WTC11 (cell line): ENCODE measurements at regions not wholly inside any gene's neighbourhood (a gene's known extent, or its start where the extent isn't known, plus 50 kb on each side); places are given as distances from the start of the nearest gene placed in this dataset.

ENCODE experiments used
- ATAC-seq: fragments of 200-7000 bp; cut with Tn5 transposase; 2 replicates; pipeline ENCODE4 v1.10.0; 2021; ENCODE audit warnings: mild to moderate bottlenecking, moderate library complexity
- CTCF ChIA-PET: fragments of 300-600 bp; sonication (Branson Sonifier 250); formaldehyde crosslinking; loops from one replicate; lab custom pipeline; 2021; ENCODE audit warnings: antibody characterized with exemption; lab: Charles Lee
- POLR2A ChIA-PET: fragments of 350-600 bp; sonication (Branson Sonifier 250); formaldehyde crosslinking; loops from one replicate; lab custom pipeline; 2021; ENCODE audit warnings: antibody characterized with exemption; lab: Charles Lee
- DNase-seq: peaks from one replicate; pipeline ENCODE4 v3.0.0; 2021; ENCODE audit warnings: low spot score
- H3K27ac Mint-ChIP-seq: 2 replicates; pipeline ENCODE4 v1.8.0; 2021; ENCODE audit warnings: mixed read lengths
- H3K27me3 Mint-ChIP-seq: 2 replicates; pipeline ENCODE4 v1.8.0; 2021; ENCODE audit warnings: low read depth, mild to moderate bottlenecking, moderate library complexity, mixed read lengths
- H3K36me3 Mint-ChIP-seq: 2 replicates; pipeline ENCODE4 v1.8.0; 2021; ENCODE audit warnings: mixed read lengths
- H3K4me1 Mint-ChIP-seq: 2 replicates; pipeline ENCODE4 v1.8.0; 2022; ENCODE audit warnings: mixed read lengths
- H3K4me3 Mint-ChIP-seq: 2 replicates; pipeline ENCODE4 v1.8.0; 2021; ENCODE audit warnings: mild to moderate bottlenecking, moderate library complexity, mixed read lengths
- H3K9me3 Mint-ChIP-seq: 2 replicates; pipeline ENCODE4 v1.8.0; 2021; ENCODE audit warnings: mixed read lengths
- FOXK1 ChIP-seq: sonication (generic); formaldehyde crosslinking; IDR thresholded peaks from 2 replicates; pipeline ENCODE4 v1.8.0; 2022; ENCODE audit warnings: mild to moderate bottlenecking, moderate library complexity, missing genetic modification reagents
- GTF2I ChIP-seq: fragments of 250-450 bp; sonication (Bioruptor Pico); conservative IDR thresholded peaks from 2 replicates; pipeline ENCODE4 v1.4.0; 2021; ENCODE audit warnings: mild to moderate bottlenecking
- NFATC4 ChIP-seq: fragments of 250-450 bp; sonication (Bioruptor Pico); IDR thresholded peaks from 2 replicates; pipeline ENCODE4 v1.9.0; 2021; ENCODE audit warnings: mild to moderate bottlenecking
- NFE2L1 ChIP-seq: sonication (generic); formaldehyde crosslinking; IDR thresholded peaks from 2 replicates; pipeline ENCODE4 v1.8.1; 2023; ENCODE audit warnings: missing genetic modification reagents
- NR2C2 ChIP-seq: sonication (generic); formaldehyde crosslinking; IDR thresholded peaks from 2 replicates; pipeline ENCODE4 v1.8.0; 2022; ENCODE audit warnings: mild to moderate bottlenecking, missing genetic modification reagents
- RELA ChIP-seq: sonication (generic); formaldehyde crosslinking; IDR thresholded peaks from 2 replicates; pipeline ENCODE4 v1.8.1; 2022; ENCODE audit warnings: missing genetic modification reagents, mild to moderate bottlenecking, borderline replicate concordance
- RORB ChIP-seq: fragments of 250-450 bp; sonication (Bioruptor Pico); IDR thresholded peaks from 2 replicates; pipeline ENCODE4 v1.9.0; 2021; ENCODE audit warnings: mild to moderate bottlenecking
- SOX15 ChIP-seq: fragments of 250-450 bp; sonication (Bioruptor Pico); IDR thresholded peaks from 2 replicates; pipeline ENCODE4 v1.9.0; 2021; ENCODE audit warnings: mild to moderate bottlenecking
- TCF7 ChIP-seq: sonication (generic); formaldehyde crosslinking; IDR thresholded peaks from 2 replicates; pipeline ENCODE4 v1.8.0; 2022; ENCODE audit warnings: mild to moderate bottlenecking, low read depth, missing genetic modification reagents, moderate library complexity
- TP53 ChIP-seq: sonication (generic); formaldehyde crosslinking; IDR thresholded peaks from 2 replicates; pipeline ENCODE4 v1.8.1; 2023; ENCODE audit warnings: mild to moderate bottlenecking, missing genetic modification reagents
- ZNF232 ChIP-seq: sonication (generic); formaldehyde crosslinking; IDR thresholded peaks from 2 replicates; pipeline ENCODE4 v1.8.0; 2022; ENCODE audit warnings: mild to moderate bottlenecking, missing genetic modification reagents
- ZNF263 ChIP-seq: sonication (generic); formaldehyde crosslinking; IDR thresholded peaks from 2 replicates; pipeline ENCODE4 v1.8.1; 2022; ENCODE audit warnings: low read depth, mild to moderate bottlenecking, moderate library complexity, missing genetic modification reagents
- ZNF317 ChIP-seq: sonication (generic); formaldehyde crosslinking; IDR thresholded peaks from 2 replicates; pipeline ENCODE4 v1.8.1; 2023; ENCODE audit warnings: low read depth, mild to moderate bottlenecking, moderate library complexity, missing genetic modification reagents, borderline replicate concordance
- ZNF423 ChIP-seq: fragments of 250-450 bp; sonication (Bioruptor Pico); IDR thresholded peaks from 2 replicates; pipeline ENCODE4 v2.1.2; 2022; ENCODE audit warnings: mild to moderate bottlenecking, moderate library complexity
- TF ChIP-seq, protein P1 (sequence below): sonication (generic); formaldehyde crosslinking; conservative IDR thresholded peaks from 2 replicates; pipeline ENCODE4 v1.8.1; 2023; ENCODE audit warnings: mild to moderate bottlenecking, low read depth, missing genetic modification reagents, moderate library complexity
- TF ChIP-seq, protein P2 (sequence below): sonication (generic); formaldehyde crosslinking; IDR thresholded peaks from 2 replicates; pipeline ENCODE4 v1.8.0; 2023; ENCODE audit warnings: mild to moderate bottlenecking, missing genetic modification reagents

DNA sequence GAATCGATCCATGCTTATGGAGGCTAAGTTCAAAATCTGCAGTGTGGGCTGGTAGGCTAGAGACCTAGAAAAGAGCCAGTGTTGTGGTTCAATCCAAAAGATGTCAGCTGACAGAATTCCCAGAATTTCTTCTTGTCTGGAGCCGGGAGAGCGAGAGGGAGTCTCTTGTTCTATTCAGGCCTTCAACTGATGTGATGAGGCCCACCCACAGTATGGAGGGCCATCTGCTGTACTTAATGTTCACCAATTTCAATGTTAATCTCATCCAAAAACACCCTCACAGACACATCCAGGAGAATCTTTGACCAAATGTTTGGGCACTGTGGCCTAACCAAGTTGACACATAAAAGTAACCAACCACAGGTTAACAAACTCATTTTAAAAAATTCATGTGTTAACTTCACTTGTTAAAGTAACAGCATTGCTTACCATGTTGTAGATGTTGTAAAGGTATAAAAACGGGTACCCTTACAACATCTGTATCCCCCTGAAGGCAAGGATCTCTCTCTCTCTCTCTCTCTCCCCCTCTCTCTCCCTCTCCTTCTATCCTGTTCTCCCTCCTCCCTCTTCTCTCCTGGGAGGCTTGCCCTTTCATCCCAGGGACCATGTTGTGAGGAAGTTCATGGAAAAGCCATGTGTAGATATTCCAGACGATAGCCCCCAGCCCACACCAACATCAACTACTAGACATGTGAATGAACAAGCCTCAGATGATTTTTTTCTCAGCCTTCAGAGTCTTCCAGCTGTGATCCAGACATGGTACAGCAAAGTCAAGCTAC is 66.4 kb upstream of the CHD2 start:
- H3K27me3 Mint-ChIP-seq: no peaks in the 10 kb centered on the region
- H3K4me3 Mint-ChIP-seq: no peak overlapping the region
- TF ChIP-seq ZNF232 (no peak), SOX15 (CRISPR knock-in tag) (no peak), RORB (CRISPR knock-in tag) (no peak), GTF2I (CRISPR knock-in tag) (0 out of 2 replicates have a peak, but pooled peaks have one; percentile 43)
- TF ChIP-seq, protein P1, sequence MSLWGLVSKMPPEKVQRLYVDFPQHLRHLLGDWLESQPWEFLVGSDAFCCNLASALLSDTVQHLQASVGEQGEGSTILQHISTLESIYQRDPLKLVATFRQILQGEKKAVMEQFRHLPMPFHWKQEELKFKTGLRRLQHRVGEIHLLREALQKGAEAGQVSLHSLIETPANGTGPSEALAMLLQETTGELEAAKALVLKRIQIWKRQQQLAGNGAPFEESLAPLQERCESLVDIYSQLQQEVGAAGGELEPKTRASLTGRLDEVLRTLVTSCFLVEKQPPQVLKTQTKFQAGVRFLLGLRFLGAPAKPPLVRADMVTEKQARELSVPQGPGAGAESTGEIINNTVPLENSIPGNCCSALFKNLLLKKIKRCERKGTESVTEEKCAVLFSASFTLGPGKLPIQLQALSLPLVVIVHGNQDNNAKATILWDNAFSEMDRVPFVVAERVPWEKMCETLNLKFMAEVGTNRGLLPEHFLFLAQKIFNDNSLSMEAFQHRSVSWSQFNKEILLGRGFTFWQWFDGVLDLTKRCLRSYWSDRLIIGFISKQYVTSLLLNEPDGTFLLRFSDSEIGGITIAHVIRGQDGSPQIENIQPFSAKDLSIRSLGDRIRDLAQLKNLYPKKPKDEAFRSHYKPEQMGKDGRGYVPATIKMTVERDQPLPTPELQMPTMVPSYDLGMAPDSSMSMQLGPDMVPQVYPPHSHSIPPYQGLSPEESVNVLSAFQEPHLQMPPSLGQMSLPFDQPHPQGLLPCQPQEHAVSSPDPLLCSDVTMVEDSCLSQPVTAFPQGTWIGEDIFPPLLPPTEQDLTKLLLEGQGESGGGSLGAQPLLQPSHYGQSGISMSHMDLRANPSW (CRISPR knock-in tag): no peak
- H3K9me3 Mint-ChIP-seq: no peaks in the 10 kb centered on the region
- peaks cover 53% of the 10 kb centered on the region for H3K4me1 Mint-ChIP-seq
- no peak for DNase-seq
- H3K27ac Mint-ChIP-seq: peak overlapping the region; percentile 99
- ChIA-PET POLR2A (interaction anchor here (5.5 kb wide), 1 partner anchor 48 kb away, joined by 89 read pairs; no protein-coding TSS in a partner anchor), CTCF (no interaction called here)
- no peak for ATAC-seq
- H3K36me3 Mint-ChIP-seq: no peaks in the 10 kb centered on the region

DNA sequence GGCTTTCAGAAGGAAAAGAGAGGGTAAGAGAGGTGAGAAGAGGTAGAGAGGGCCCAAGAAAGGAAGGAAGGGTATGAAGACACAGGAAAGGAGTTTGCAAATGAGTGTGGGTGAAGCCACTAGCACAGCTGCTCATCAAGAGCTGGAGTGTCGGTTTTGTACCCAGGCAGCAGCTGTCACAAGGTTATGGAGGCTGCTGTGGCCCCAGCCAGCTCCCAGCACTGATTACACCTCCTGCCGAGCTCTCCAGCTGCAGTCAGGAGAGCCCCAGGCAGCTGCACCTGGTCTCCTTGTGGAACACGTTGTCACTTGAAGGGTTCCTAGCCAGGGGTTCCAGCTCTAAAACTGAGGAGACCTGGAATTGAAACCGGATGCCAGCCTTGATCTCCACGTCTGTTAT is 60.4 kb upstream of the CHD2 start:
- H3K36me3 Mint-ChIP-seq: no peaks in the 10 kb centered on the region
- H3K4me1 Mint-ChIP-seq: peaks cover 20% of the 10 kb centered on the region
- DNase-seq: no peak
- H3K27ac Mint-ChIP-seq: no peak overlapping the region; the same call in 1 of the 2 replicates
- POLR2A ChIA-PET: interaction anchor here (1.3 kb wide), 3 partner anchors 8 to 43 kb away, joined by 3 to 7 read pairs (median 5); no protein-coding TSS in a partner anchor
- no peak for TF ChIP-seq FOXK1 (CRISPR knock-in tag)
- TF ChIP-seq ZNF423: peak; percentile 48; the same call in 1 of the 2 replicates
- TF ChIP-seq, all 79 proteins: peak for 1
- CTCF ChIA-PET: no interaction called here
- Mint-ChIP-seq H3K27me3 (no peaks in the 10 kb centered on the region; the same call in 1 of the 2 replicates), H3K4me3 (no peak overlapping the region), H3K9me3 (no peaks in the 10 kb centered on the region)
- ATAC-seq: no peak; the same call in 1 of the 2 replicates

- POLR2A ChIA-PET: interaction anchor here (1.3 kb wide), 3 partner anchors 8 to 42 kb away, joined by 3 to 7 read pairs (median 5); no protein-coding TSS in a partner anchor
- TF ChIP-seq, protein P2, sequence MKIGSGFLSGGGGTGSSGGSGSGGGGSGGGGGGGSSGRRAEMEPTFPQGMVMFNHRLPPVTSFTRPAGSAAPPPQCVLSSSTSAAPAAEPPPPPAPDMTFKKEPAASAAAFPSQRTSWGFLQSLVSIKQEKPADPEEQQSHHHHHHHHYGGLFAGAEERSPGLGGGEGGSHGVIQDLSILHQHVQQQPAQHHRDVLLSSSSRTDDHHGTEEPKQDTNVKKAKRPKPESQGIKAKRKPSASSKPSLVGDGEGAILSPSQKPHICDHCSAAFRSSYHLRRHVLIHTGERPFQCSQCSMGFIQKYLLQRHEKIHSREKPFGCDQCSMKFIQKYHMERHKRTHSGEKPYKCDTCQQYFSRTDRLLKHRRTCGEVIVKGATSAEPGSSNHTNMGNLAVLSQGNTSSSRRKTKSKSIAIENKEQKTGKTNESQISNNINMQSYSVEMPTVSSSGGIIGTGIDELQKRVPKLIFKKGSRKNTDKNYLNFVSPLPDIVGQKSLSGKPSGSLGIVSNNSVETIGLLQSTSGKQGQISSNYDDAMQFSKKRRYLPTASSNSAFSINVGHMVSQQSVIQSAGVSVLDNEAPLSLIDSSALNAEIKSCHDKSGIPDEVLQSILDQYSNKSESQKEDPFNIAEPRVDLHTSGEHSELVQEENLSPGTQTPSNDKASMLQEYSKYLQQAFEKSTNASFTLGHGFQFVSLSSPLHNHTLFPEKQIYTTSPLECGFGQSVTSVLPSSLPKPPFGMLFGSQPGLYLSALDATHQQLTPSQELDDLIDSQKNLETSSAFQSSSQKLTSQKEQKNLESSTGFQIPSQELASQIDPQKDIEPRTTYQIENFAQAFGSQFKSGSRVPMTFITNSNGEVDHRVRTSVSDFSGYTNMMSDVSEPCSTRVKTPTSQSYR (CRISPR knock-in tag): no peak
- no peak for TF ChIP-seq NR2C2 (CRISPR knock-in tag)
- no peak for TF ChIP-seq NFATC4 (CRISPR knock-in tag)
- TF ChIP-seq NFE2L1 (CRISPR knock-in tag): no peak
- no peak for TF ChIP-seq ZNF317 (CRISPR knock-in tag)
- TF ChIP-seq ZNF263 (CRISPR knock-in tag): no peak
- no peak for TF ChIP-seq TCF7 (CRISPR knock-in tag)
- no peak for TF ChIP-seq TP53 (CRISPR knock-in tag)
- no peak for TF ChIP-seq RELA (CRISPR knock-in tag)
- TF ChIP-seq, all 79 proteins: peak for 0
- Mint-ChIP-seq H3K27me3 (no peaks in the 10 kb centered on the region; the same call in 1 of the 2 replicates), H3K27ac (no peak overlapping the region), H3K36me3 (no peaks in the 10 kb centered on the region), H3K4me3 (no peak overlapping the region), H3K4me1 (peaks cover 24% of the 10 kb centered on the region), H3K9me3 (no peaks in the 10 kb centered on the region)
- ATAC-seq (no peak; the same call in 1 of the 2 replicates), DNase-seq (no peak)
- CTCF ChIA-PET: no interaction called here
Measured at GRCh38 chr15:92840149-92840548, 60.0 kb upstream of the CHD2 start.
